ENCODE measurements at regions not wholly inside any gene's neighbourhood (a gene's known extent, or its start where the extent isn't known, plus 50 kb on each side); places are given as distances from the start of the nearest gene placed in this dataset.

DNA sequence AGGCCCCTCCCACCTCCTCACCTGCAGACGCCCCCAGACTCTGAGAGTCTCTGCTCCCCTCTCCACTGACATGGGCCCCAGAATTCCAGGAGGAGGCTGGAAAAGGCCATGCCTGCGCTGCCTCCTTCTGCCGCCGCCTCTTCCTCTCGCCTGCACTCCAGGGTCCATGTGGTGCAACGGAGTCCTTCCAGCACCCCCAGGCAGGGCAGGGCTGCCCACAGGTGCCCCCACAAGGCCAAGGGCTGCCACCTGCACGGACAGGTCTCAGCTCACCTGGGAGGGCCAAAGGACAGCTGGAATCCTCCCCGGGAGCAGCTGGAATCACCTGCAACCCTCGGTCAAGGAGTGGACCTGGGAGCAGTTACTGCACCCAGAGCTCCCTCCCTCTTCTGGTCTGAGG lies 194.9 kb downstream of the RBFOX3 start:
- no peak for DNase-seq (ENCODE audit: low read depth in 2 of 2)
- no peak overlapping the region for H3K4me3 ChIP-seq (replicated peaks in 1 of 2; ENCODE audit: low read depth in 2 of 2, low read length in 2 of 2)
- TF ChIP-seq, protein P1, sequence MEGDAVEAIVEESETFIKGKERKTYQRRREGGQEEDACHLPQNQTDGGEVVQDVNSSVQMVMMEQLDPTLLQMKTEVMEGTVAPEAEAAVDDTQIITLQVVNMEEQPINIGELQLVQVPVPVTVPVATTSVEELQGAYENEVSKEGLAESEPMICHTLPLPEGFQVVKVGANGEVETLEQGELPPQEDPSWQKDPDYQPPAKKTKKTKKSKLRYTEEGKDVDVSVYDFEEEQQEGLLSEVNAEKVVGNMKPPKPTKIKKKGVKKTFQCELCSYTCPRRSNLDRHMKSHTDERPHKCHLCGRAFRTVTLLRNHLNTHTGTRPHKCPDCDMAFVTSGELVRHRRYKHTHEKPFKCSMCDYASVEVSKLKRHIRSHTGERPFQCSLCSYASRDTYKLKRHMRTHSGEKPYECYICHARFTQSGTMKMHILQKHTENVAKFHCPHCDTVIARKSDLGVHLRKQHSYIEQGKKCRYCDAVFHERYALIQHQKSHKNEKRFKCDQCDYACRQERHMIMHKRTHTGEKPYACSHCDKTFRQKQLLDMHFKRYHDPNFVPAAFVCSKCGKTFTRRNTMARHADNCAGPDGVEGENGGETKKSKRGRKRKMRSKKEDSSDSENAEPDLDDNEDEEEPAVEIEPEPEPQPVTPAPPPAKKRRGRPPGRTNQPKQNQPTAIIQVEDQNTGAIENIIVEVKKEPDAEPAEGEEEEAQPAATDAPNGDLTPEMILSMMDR (IDR thresholded peaks at IDR 0.05; ENCODE audit: low read depth, low read length), result no peak

DNA sequence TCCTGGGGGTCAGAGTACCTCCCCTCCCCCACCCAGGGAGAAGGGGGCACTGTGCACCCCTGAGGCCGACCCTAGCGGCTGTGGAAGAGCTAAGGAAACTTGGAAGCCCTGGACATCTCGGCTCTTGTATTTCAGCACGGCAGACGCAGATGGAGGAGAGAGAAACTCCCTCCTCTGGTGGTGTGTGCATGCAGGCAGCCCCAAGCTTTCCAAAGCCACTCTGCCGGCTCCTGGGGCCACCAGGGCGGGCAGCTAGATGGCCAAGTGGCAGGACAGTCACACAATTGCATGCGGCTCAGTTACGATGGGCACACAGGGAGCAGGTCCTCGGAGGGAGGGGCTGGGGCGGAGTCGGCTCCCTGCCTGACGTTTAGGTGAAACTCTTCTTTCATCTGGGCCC lies 195.5 kb downstream of the RBFOX3 start:
- DNase-seq (ENCODE audit: low read depth in 2 of 2), result no peak
- TF ChIP-seq, protein P1 (IDR thresholded peaks at IDR 0.05; ENCODE audit: low read depth, low read length), result no peak

DNA sequence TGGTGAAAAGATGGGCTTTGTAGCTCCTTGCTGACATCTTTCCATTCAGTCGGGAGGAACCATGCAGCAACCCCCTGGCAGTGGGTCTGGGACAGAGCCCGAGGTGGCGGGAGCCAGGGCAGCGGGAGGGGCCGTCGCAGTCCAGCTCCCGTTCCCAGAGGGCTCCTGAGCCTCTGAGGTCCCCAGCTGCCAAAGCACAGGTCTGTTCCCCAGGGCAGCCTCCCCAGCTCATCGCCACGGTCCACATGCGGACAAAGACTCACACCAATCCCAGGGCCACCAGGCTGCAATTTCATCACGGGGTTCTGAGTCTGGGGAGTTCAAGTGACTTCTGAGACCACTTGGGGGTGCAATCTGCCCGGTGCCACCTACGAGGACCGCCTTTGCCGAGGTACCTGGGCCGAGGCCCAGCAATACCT lies 196.0 kb downstream of the RBFOX3 start:
- H3K4me3 ChIP-seq (replicated peaks in 1 of 2; ENCODE audit: low read depth in 2 of 2, low read length in 2 of 2), result no peak overlapping the region
- TF ChIP-seq, protein P1 (IDR thresholded peaks at IDR 0.05; ENCODE audit: low read depth, low read length), result no peak
- DNase-seq (ENCODE audit: low read depth in 2 of 2), result no peak

More for the DNA sequence above, 195.5 kb downstream of the RBFOX3 start:
- no peak overlapping the region for H3K4me3 ChIP-seq (replicated peaks in 1 of 2; ENCODE audit: low read depth in 2 of 2, low read length in 2 of 2)

DNA sequence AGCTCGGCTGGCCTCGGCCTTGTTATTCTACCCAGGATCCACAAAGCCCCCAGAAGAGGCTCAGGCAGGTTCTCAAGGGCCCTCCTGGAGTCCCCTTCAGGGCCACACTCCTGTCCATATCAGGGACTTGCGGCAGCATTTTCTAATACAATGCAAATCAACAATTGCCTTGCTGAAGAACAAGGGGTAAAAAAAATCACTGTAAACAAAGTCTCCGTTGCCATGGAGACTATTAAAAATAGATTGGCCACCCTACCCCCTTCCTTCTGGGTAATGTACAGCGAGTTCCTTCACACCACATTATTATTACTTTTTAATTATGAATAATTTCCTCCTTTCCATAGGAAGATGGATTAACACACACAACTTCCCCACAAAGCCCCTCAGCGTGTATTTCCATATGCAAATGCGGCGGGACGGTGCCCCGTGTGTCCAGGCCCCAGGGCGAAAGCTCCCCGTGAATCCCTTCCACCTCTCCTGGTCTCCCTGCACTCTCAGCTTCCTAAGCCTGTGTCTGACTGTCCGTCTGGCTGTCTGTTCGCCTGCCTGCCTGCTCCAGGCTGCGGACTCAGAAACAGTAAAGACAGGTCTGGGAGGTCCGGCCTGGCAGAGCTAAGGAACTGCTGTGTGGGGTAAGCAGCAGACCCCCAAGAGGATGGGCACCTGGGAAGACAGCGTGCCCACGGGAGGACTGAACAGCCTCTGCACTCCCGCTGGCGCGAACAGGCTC lies 196.6 kb downstream of the RBFOX3 start:
- TF ChIP-seq, protein P1 (IDR thresholded peaks at IDR 0.05; ENCODE audit: low read depth, low read length), result no peak
- no peak for DNase-seq (ENCODE audit: low read depth in 2 of 2)

DNA sequence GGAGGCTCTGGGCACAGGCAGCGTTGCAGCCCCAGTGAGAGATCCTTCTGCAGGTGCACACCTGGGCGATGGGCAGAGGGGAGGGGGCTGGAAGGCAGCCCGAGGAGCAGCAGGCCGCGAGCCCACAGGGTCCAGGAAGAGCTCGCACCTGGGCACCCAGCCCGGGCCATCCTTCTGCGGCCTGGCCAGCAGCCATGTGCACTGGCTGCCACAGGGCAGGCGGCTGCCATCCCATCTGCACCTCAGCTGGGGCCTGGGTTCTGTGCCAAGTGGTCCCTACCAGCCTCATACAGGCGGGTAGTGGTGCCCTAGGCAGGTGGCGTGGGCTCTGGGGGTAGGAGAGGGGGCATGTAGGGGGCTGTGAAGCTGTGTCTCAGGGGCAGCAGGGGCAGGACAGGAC lies 197.2 kb downstream of the RBFOX3 start:
- TF ChIP-seq, protein P1 (IDR thresholded peaks at IDR 0.05; ENCODE audit: low read depth, low read length), result no peak
- H3K4me3 ChIP-seq (replicated peaks in 1 of 2; ENCODE audit: low read depth in 2 of 2, low read length in 2 of 2), result no peak overlapping the region
- no peak for DNase-seq (ENCODE audit: low read depth in 2 of 2)

More for the DNA sequence above, 196.6 kb downstream of the RBFOX3 start:
- H3K4me3 ChIP-seq (replicated peaks in 1 of 2; ENCODE audit: low read depth in 2 of 2, low read length in 2 of 2), result no peak overlapping the region

DNA sequence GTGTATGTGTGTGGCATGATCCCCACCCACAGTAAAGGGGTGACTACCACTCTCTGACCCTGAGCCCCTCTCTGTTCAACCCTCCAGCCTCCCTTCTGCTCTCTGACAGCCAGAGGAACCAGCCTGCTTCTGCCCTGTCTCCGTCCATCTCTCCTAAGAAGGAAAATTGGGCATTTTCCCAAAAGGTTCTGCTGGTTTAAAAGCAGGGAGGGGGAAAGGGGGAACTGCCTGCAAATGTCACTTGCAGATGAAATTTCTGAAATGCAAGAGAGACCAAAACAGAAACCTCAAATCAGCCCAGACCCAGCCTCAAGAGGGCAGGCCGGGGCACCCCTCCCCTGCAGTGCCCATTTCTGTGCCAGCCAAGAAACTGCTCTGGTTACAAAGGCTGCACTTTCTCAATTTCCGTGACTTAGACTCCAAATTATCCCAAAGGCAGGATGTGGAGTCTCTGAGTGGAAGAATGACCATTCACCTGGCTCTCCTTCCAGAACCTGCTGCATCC lies 197.9 kb downstream of the RBFOX3 start:
- TF ChIP-seq, protein P1 (IDR thresholded peaks at IDR 0.05; ENCODE audit: low read depth, low read length), result no peak
- H3K4me3 ChIP-seq (replicated peaks in 1 of 2; ENCODE audit: low read depth in 2 of 2, low read length in 2 of 2), result no peak overlapping the region
- DNase-seq (ENCODE audit: low read depth in 2 of 2), result no peak

Data from cardiac fibroblast (primary cell).